Stimulated activated CD8-positive, alpha-beta memory T cell treated with anti-CD3 and anti-CD28 coated beads, Interleukin-2, amount 100 ng/mL, for 48 hours (primary cell): ENCODE measurements at regions not wholly inside any gene's neighbourhood (a gene's known extent, or its start where the extent isn't known, plus 50 kb on each side); places are given as distances from the start of the nearest gene placed in this dataset.
A peak's percentile ranks its signal among the peaks of the same experiment; 100 is the strongest.
"Not testable (repeated sequence)": the region's sequence is repeated elsewhere in the genome, so short reads cannot be mapped to it uniquely, and the experiment has no call there.

Experiments used
- DNase-seq, 2 donors: peaks; one replicate each; pipeline ENCODE4 v3.0.0-alpha.2; 2020; ENCODE audit warnings: low read depth in 2 of 2

DNA sequence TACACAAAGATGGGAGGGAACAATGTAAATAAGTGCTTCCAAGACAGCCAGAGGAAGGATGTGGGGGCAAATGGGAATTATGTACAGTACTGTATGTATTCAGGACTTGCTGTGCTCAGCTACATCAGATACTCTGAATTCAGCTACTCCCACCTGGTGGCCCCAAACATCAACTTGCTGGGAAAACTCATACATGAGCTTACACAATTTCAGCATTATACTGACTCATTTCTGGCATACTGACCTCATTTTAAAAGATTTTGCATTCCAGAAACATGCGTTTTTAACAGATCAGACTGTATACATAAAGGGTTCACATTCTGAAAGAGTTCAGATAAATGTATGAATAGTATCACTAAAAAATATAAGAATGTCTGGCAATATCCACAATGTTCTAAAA lies 59.7 kb downstream of the GPX5 start:
- DNase-seq = no peak

DNA sequence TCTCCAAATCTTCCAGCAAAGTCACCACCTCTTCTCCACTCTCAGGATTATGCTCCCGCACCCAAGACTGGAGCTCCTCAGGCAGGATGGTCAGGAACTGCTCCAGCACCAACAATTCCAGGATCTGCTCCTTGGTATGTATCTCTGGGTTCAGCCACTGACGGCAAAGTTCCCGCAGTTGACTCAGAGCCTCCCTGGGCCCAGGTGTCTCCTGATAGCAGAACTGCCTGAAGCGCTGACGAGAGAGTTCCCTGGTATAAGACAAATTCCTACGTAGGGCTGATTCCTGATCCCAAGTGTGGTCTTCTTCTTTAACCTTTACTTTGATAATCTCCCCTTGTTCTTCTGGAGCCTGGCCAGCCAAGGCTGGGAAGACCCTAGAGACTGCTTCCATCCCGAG lies 60.6 kb downstream of the GPX5 start:
- DNase-seq = no peak

DNA sequence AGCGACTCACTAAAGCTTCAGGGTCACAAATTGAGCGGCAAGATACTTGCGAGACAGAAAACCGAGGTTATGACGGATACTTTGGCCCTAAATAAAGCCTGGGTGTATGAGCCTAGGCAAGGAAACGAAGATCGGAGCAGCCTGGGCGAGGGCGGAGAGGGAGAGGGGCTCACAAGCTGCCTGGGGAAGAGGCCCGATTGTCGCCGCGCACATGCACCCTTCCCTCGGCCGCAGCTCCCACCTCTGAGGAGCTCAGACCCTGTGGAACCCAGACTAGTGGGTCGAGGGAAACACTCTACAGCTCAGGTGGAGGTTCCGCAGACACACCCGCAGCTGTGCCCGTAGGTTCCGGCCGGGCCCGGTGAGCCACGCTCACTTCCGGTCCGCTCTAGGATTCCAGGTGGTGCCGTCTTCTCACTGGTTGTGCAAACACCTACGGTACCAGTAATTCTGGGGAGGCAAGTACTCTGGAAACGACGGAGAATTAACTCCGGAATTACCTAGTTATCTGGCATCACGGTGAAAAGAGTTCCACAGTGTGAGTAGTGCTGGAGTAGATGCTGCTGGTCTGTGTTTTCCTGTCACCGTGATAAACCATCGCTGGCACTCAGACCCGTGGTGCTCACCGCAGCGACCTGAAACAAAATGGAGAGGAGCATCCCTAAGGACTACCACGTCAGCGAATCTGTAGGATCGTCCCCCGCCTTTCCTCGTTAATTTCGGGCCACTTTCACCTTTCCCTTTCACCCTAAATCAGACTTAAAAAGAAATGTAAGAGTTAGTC lies 61.5 kb downstream of the GPX5 start:
- peak; percentile 48 to 51 for DNase-seq

DNA sequence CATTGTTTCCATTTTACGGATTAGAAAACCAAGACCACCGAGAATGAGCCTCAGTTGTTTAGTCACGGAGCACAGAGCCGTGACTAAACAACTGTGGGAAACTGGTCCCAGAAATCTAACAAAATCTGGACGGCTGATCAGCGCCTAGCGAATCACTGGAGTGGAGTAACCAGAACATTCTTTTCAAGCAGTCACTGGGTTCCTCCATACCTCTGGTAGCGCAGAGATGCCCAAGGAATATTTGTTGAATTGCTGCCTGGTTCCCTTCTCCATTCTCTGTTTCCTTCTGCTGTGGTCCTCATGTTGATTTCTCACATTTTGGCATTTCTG lies 62.0 kb downstream of the GPX5 start:
- DNase-seq = no peak

DNA sequence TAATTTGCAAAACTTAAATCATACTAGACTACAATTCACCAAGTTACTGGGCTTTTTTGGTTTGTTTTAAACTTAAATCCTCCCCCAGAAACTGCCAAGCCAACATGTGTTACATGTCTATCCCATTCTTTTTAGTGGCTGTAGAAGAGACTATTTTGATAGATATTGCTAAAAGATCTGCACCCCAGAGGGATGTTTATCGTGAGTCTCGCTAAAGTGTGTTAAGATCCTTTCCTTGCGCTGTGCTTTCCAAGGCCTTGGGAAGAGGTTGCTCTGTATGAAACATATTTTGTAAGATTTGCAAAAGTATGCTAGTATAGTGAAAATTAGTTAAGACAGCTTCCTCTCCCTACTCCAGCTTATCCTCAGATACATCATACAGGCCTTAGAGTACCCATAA lies 63.0 kb downstream of the GPX5 start:
- DNase-seq = no peak

DNA sequence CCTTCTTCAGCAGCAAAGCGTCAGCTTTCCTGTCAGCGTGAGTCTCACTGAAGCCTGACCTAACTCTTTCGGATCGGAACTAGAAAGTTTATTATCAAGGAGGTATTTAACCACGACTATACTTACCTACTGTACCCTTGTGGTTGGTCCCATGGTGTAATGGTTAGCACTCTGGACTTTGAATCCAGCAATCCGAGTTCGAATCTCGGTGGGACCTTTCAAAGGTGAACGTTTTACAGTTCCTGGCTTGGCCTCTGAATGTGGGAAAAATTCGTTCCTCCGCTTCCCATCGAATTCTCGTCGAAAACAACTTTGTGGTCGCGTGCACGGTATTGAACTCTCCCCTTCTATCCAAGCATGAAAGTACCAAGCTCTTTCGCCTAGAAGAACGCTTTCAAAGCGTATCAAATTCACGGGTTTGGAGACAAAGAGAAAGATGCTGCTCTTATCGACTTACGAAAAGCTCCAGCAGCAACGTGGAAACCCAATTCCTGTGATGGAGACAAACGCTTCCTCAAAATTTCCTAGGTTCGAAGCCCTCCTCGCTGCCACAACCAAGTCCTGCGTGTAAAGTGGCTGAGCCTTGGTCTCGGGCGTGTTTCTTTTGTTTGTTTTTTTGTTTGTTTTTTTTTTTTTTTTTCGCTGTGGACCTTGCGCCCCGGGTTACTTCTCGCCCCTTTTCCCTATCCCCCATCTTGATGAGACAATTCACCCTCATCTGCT lies 63.7 kb downstream of the GPX5 start:
- peak in 1 of 2 donors; percentile 37 for DNase-seq

DNA sequence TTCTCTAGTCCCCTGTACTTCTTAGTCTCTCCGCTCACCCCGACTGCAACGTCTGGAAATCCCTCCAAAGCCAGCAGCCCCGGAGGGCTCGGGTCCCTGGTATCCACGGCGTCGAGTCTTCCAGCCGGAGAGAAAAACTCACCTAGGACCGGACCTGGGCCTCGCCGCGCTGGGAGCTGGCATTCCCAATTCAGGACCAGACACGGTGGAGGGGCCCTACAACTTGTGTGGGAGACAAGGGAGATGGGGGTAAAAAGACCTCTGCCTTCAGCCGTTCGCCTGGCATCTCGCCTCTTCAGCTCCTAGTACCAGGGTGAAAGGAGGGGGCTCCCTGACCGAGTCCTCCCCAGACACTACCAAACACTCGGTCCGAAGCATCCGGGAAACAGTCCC lies 64.3 kb downstream of the GPX5 start:
- DNase-seq = no peak

DNA sequence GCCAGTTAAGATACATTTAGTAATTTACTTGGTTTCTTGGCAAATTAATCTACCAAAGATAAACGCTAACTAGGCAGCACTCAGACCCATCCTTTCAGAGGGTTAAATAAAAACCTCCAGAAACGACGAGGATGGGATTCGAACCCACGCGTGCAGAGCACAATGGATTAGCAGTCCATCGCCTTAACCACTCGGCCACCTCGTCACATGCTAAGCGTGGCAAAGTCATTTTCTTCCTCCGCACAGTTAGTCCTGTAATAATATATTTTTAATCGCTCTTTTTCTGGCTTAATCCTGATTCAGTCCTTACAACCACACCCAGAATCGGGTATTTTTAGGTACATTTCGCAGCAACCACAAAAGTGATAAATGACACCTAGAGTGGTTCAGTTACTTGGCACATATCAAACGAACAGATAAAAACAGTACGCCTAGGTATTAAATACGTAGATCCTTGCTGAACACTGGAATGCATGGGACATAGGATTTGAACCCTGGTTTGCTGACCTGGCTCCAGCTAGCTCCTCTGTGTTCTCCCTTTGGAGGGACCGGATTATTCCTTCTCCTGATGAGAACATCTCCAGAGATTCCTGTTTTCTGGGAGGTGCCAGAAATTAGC lies 71.6 kb downstream of the GPX5 start:
- DNase-seq = peak; percentile 27 to 33

DNA sequence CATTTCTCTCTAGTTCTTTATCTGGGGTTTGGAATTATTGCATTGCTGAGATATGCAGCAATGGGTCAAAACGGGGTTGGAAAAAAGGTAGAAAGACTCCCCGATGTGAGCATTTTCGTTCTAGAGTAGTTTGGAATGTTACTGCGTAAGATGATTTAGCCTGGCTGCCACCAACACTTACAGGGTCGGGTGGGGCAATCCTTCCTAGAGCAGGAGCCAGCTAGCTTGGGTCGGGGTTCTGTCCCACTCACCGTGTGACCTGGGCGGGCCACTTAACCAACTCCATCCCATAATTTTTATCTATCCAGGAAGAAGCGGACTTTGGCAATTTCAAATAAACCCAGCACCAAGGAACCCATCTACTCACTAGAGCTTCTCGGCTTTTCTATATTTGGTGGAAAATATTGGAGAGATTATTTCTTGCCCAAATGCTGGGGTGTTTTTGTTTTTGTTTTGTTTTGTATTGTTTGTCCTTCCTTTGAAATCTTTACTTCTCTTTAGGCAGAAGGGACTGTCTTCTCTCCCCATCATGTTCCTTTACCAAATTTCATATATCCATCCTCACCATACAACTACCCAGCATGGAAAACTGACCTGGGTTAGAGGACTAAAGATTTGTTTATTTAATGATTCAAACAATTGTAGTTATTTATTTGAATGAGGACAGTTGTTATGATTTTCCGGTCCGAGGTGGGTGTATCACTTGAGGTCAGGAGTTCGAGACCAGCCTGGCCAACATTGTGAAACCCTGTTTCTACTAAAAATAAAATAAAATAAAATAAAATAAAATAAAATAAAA lies 72.4 kb downstream of the GPX5 start:
- no peak for DNase-seq

DNA sequence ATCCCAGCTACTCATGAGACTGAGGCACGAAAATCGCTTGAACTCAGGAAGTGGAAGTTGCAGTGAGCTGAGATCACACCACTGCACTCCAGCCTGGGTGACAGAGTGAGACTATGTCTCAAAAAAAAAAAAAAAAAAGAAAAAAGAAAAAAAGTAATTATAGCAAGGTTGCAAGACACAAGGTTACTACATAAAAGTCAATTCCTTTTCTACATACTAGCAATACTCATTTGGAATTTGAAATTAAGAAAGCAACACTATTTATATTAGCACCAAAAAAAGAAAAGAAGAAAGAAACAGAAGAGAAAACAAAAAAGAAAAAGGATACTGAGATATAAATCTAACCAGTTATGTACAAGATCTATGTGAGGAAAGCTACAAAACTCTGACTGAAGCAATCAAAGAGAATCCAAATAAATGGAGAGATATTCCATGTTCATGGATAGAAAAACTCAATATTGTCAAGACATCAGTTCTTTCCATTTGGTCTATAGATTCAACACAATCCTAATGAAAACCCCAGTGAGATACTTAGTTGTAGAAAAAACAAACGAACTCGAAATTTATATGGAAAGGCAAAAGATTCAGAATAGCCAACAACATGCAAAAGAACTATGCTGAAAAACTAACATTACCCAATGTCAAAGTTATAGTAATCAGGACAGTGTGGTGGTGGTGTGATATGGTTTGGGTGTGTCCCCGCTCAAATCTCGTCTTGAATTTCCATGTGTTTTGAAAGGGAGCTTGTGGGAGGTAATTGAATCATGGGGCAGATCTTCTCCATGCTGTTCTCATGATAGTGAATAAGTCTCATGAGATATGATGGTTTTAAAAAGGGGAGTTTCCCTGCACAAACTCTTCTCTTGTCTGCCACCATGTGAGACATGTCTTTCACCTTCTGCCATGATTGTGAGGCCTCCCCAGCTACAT lies 73.3 kb downstream of the GPX5 start:
- DNase-seq = no peak

DNA sequence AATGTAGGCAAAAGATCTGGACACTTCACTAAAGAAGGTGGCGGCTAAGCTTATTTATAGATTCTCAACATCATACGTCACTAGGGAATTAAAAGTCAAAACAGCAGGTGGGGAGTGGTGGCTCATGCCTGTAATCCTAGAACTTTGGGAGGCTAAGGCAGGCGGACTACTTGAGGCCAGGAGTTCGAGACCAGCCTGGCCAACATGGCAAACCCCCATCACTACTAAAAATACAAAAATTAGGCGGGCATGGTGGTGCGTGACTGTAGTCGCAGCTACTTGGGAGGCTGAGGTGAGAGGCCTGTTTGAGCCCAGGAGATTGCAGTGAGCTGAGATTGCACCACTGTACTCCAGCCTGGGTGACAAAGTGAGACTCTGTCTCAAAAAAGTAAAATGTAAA lies 74.6 kb downstream of the GPX5 start:
- DNase-seq = no peak

DNA sequence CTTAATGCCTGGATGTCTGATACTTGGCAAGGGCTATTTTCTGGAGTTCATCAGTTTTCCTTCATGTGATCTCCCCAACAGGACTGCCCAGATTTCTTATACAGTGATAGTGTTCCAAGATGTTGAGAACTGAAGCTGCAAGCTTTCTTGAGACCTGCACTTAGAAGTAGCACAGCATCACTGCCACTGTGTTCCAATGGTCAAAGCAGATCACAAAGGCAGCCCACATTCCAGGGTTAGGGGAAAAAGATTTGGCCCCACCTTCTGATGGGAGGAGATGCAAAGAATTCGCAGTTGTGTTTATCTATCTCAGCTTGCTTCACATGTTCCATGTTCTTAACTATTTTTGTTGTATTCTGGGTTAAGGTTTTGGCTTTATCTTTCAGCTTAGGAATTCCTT lies 78.2 kb downstream of the GPX5 start:
- no peak for DNase-seq

DNA sequence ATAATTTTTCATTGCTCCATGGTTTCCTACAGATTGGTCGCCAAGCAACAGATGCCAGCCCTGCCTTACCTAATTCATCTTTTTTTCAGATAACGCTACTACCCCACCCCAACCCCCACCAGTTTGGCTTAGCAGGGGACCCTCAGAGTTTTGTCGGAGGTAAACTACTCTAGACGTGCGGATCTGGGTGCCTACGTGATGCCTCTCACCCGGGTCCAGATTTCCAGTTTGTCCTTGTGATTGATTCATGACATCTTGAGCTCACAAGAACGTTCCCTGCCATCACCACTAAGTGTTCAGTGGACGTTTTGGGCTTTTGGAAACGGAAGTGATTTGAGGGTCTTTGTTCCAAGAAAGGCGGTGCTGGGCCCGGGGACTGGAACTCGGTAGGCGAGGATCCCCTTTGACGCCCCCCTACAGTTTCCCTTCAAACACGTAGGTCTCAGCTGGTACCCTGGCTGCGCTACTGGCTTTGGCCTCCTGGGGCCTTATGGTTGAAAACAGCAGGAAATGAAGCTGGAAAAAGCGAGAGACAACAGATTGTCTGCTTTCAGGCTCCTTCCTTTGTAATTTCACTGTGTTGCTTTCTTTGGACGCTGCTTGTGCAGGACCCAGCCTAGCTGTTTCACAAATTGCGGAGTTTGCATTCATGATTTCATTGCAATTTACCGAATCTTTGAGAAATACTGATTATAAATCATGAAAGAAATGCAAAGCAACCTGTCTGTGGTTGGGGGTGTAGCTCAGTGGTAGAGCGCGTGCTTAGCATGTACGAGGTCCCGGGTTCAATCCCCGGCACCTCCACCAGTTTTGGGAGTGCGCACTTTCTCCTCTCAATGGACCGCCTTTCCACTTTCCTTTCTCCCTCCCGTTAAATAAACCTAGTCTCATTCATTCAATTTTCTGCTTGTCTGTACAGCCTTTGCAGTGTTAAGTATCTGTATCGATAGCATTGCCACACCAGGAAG lies 81.0 kb downstream of the GPX5 start:
- peak; percentile 19 to 40 for DNase-seq

DNA sequence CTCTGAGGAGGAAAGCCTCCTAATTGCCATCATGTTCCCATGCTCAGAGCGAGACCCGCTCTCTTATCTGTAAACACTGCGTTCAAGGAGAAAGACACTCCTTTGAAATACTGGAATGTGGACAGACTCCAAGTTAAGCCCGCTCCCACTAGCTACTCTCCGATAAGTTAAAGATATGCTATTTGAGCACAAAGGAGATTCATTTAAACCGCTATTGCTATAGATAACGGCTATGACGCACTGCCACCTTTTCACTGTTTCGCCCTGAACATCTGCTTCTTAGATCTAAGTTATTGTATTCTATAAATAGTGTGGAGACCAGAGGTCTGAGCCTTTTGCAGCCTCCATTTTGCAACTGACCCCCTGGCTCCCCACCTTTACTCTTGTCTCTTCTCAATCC lies 82.3 kb downstream of the GPX5 start:
- no peak for DNase-seq

DNA sequence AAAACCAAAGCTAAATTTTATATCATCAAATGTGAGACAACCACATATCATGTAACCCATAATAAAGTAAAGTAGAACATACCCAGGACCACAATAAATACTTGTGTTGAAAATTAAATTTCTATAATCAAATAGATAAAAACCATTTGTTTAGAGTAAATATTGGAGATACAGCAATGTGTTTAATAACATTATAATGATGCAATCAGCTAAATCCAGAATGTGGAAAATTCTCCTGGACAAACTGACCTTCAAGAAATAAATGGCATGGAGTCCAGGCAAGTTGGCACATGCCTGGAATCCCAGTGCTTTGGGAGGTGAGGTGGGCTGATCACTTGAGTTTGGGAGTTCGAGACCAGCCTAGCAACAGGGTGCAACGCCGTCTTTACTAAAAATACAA lies 84.0 kb downstream of the GPX5 start:
- no peak for DNase-seq

DNA sequence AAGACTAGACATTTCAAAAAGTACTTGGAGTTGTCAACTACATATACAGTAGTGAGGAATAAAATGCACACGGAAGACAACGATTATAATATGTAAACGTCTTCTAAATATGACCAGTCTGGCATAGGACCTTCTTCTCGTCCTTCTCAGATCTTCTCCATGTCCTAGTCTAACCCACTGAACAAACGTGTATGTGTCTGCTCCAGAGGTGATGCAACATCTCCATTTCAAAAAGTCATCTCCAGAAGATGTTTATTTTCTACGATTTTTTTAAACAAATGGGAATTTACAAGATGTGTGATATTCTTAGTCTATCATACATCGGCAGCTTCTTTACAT lies 89.9 kb downstream of the GPX5 start:
- DNase-seq = no peak

DNA sequence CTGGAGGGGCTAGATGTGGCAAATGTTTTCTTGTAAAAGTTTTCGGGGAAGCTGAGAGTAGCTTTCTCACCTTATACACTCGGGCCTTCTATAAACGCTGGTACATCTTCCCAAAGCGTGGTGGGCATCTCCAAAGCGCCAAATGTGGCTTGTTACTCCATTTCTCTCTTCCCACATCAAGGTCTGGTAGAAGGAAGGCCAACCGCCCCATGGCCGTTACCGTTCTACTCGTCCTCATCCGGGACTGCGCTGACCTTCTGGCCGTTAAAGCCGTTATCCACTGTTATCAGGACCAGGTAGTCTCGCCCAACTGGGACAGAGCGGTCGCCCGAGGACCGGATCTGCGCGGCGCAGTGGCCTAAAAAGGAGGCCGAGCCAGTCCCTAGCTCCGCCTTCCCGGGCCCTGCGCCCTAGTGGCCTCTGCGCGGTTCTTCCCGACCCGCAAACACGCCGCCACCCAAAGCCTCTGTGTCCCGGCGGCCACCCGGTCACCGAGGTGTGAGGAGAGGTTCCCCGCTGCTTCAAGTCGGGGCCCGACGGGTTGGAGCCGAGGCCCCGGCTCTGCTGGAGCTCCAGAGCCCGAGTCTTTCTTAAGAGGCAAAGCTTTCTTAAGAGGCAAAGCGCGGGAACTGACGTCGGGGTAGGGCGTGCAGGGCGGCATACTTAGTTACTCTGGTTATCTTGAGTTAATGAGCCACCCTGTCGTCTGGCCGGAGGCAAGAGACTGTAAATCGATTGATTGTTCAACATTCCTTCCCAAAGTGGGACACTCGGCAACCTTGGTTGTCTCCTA lies 90.5 kb downstream of the GPX5 start:
- no peak for DNase-seq

DNA sequence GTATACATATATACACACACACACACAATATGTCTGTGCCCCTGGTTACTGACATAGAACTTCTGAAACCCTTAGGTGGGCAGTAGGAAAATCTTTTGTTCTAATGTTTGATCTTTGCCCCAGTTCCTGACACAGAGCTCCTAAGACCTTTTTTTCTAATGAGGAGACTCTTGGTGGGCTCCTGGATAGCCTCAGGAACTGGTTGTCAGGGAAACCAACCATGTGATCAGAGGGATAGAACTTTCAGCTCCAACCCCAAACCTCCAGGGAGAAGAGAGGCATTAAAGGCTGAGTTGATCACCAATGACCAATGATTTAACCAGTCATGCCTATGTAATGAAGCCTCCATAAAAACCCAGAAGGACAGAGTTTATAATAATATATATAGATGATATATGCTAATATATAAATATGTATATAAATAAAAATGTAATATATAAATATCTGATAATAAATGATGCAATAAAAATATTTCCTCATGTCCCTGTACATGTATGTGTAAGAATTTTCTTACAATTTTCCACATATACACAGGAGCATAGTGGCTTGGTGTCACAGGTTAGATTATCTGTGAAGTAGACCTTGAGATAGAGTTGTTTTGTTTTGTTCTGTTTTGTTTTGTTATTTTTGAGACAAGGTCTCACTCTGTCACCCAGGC lies 93.3 kb downstream of the GPX5 start:
- DNase-seq = no peak

DNA sequence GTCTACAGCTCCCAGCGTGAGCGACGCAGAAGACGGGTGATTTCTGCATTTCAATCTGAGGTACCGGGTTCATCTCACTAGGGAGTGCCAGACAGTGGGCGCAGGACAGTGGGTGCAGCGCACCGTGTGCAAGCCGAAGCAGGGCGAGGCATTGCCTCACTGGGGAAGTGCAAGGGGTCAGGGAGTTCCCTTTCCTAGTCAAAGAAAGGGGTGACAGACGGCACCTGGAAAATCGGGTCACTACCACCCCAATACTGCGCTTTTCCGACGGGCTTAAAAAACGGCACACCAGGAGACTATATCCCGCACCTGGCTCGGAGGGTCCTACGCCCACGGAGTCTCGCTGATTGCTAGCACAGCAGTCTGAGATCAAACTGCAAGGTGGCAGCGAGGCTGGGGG lies 95.6 kb downstream of the GPX5 start:
- DNase-seq = not testable (repeated sequence)
